ENCODE measurements at regions not wholly inside any gene's neighbourhood (a gene's known extent, or its start where the extent isn't known, plus 50 kb on each side); places are given as distances from the start of the nearest gene placed in this dataset.

GRCh38 chr10:117471344-117471874 is 71.1 kb upstream of the EMX2 start:
- intact Hi-C loops (cut with DNase I), result no loop called here
- DNase-seq (no peak), ATAC-seq (no peak)
- no peaks in the 10 kb centered on the region for H3K36me3 ChIP-seq
- no peak overlapping the region for H3K27ac ChIP-seq
- H3K4me3 ChIP-seq, result no peak overlapping the region
- no peaks in the 10 kb centered on the region for H3K9me3 ChIP-seq
- H3K27me3 ChIP-seq, result peaks cover 12% of the 10 kb centered on the region
- H3K4me1 ChIP-seq, result no peaks in the 10 kb centered on the region
- no peak for TF ChIP-seq CTCF (IDR thresholded peaks at IDR 0.05)

- no peak for DNase-seq
- intact Hi-C loops (cut with DNase I), result no loop called here
- no peak overlapping the region for H3K4me3 ChIP-seq
- H3K27me3 ChIP-seq, result peaks cover 12% of the 10 kb centered on the region
- H3K27ac ChIP-seq, result no peak overlapping the region
- H3K36me3 ChIP-seq, result no peaks in the 10 kb centered on the region
- no peaks in the 10 kb centered on the region for H3K9me3 ChIP-seq
- H3K4me1 ChIP-seq, result no peaks in the 10 kb centered on the region
- ATAC-seq, result no peak
- no peak for TF ChIP-seq CTCF (IDR thresholded peaks at IDR 0.05)
These were observed 71.8 kb upstream of the EMX2 start for GRCh38 chr10:117470733-117471132.

GRCh38 chr10:117468665-117469064 is 73.9 kb upstream of the EMX2 start:
- no peak for TF ChIP-seq CTCF (IDR thresholded peaks at IDR 0.05)
- Histone ChIP-seq H3K27ac (no peak overlapping the region), H3K4me1 (no peaks in the 10 kb centered on the region), H3K9me3 (no peaks in the 10 kb centered on the region), H3K4me3 (no peak overlapping the region), H3K27me3 (peaks cover 12% of the 10 kb centered on the region), H3K36me3 (no peaks in the 10 kb centered on the region)
- DNase-seq (no peak), ATAC-seq (no peak)
- intact Hi-C loops (cut with DNase I), result loop anchor here (10.0 kb wide), 1 partner anchor 244 kb away; no protein-coding TSS in a partner anchor

GRCh38 chr10:117464176-117464575 is 78.4 kb upstream of the EMX2 start:
- Histone ChIP-seq H3K27ac (no peak overlapping the region), H3K4me1 (no peaks in the 10 kb centered on the region), H3K27me3 (no peaks in the 10 kb centered on the region), H3K9me3 (peaks cover 9% of the 10 kb centered on the region), H3K4me3 (no peak overlapping the region), H3K36me3 (no peaks in the 10 kb centered on the region)
- ATAC-seq, result no peak
- no peak for TF ChIP-seq CTCF (IDR thresholded peaks at IDR 0.05)
- intact Hi-C loops (cut with DNase I), result loop anchor here (10.0 kb wide), 1 partner anchor 239 kb away; no protein-coding TSS in a partner anchor
- DNase-seq, result no peak

GRCh38 chr10:117463545-117463920 is 79.0 kb upstream of the EMX2 start:
- ATAC-seq, result no peak
- Histone ChIP-seq H3K27ac (no peak overlapping the region), H3K27me3 (no peaks in the 10 kb centered on the region), H3K36me3 (no peaks in the 10 kb centered on the region), H3K4me3 (no peak overlapping the region), H3K4me1 (no peaks in the 10 kb centered on the region), H3K9me3 (peaks cover 9% of the 10 kb centered on the region)
- no peak for DNase-seq
- no peak for TF ChIP-seq CTCF (IDR thresholded peaks at IDR 0.05)
- intact Hi-C loops (cut with DNase I), result loop anchor here (10.0 kb wide), 1 partner anchor 239 kb away; no protein-coding TSS in a partner anchor
